GM12878 (cell line): ENCODE measurements at regions not wholly inside any gene's neighbourhood (a gene's known extent, or its start where the extent isn't known, plus 50 kb on each side); places are given as distances from the start of the nearest gene placed in this dataset.

Experiments
- ATAC-seq: fragments of 200-7000 bp; cut with Tn5 transposase; 3 replicates; pipeline ENCODE4 v1.9.1; 2020; ENCODE audit warnings: mild to moderate bottlenecking, moderate library complexity
- BruUV-seq: library from RNA; stranded (reverse); fragments of 400-500 nt; replicated peaks from 2 replicates; lab custom pipeline; 2021; lab: Mats Ljungman, UMichigan
- CTCF ChIA-PET: fragments of 300-600 bp; sonication (Branson Sonifier 250); formaldehyde crosslinking; extraction: SDS; loops from one replicate; lab custom pipeline; 2021; ENCODE audit warnings: inconsistent platforms; lab: Yijun Ruan, JAX
- POLR2A ChIA-PET: fragments of 350-600 bp; formaldehyde crosslinking; extraction: SDS; loops from one replicate; lab custom pipeline; 2021; ENCODE audit warnings: inconsistent platforms; lab: Charles Lee
- RAD21 ChIA-PET: fragments of 300-600 bp; sonication (Branson Sonifier 250); formaldehyde crosslinking; loops from one replicate; lab custom pipeline; 2023; ENCODE audit warnings: antibody characterized with exemption; ENCODE audit not compliant: unreplicated experiment; lab: Charles Lee
- SMC1A ChIA-PET: fragments of 300-600 bp; sonication (Branson Sonifier 250); formaldehyde crosslinking; loops from one replicate; lab custom pipeline; 2023; ENCODE audit not compliant: unreplicated experiment, uncharacterized antibody; lab: Charles Lee
- DNase-seq: peaks from one replicate; pipeline ENCODE4 v3.0.0-alpha.2; 2011; ENCODE audit warnings: low read depth, low spot score
- FAIRE-seq: peaks from 3 replicates; lab custom pipeline; 2011; peaks lifted over from hg19 to GRCh38; lab: Jason Lieb, UNC
- H2AFZ ChIP-seq: 2 replicates; pipeline ENCODE4 v1.6.0; 2011; ENCODE audit warnings: low read depth, low read length, control low read depth; ENCODE audit not compliant: control insufficient read depth
- H3K27ac ChIP-seq: 2 replicates; pipeline ENCODE4 v1.5.1; 2011; ENCODE audit warnings: control low read depth; ENCODE audit not compliant: control insufficient read depth, insufficient read depth
- H3K27me3 ChIP-seq, 2 experiments: replicated peaks in 1 of 2; 2 replicates each; pipeline versions ENCODE4 v1.6.0 to v1.6.1; 2011; ENCODE audit warnings: low read length in 1 of 2; ENCODE audit not compliant: control insufficient read depth in 2 of 2, insufficient read depth in 2 of 2
- H3K36me3 ChIP-seq, 2 experiments: 2 replicates each; pipeline ENCODE4 v1.5.1; 2011; ENCODE audit warnings: low read length in 1 of 2; ENCODE audit not compliant: control insufficient read depth in 2 of 2, insufficient read depth in 2 of 2
- H3K4me1 ChIP-seq: 2 replicates; pipeline ENCODE4 v1.6.1; 2011; ENCODE audit warnings: mild to moderate bottlenecking, low read length, moderate library complexity, mixed read lengths; ENCODE audit not compliant: control insufficient read depth, insufficient read depth
- H3K4me2 ChIP-seq: 2 replicates; pipeline ENCODE4 v1.6.0; 2011; ENCODE audit warnings: control low read depth; ENCODE audit not compliant: control insufficient read depth, insufficient read depth
- H3K4me3 ChIP-seq: fragments of 200-600 bp; sonication (generic); 2 replicates; pipeline ENCODE4 v1.5.1; 2016
- H3K79me2 ChIP-seq: 2 replicates; pipeline ENCODE4 v1.6.0; 2011; ENCODE audit warnings: low read length; ENCODE audit not compliant: control insufficient read depth, insufficient read depth
- H3K9ac ChIP-seq: 2 replicates; pipeline ENCODE4 v1.8.0; 2011; ENCODE audit warnings: low read length, control low read depth, mixed read lengths; ENCODE audit not compliant: control insufficient read depth, insufficient read depth
- H3K9me3 ChIP-seq: replicated peaks from 3 replicates; pipeline ENCODE4 v1.5.1; 2011; ENCODE audit warnings: mild to moderate bottlenecking, low read length; ENCODE audit not compliant: control insufficient read depth, insufficient read depth
- H4K20me1 ChIP-seq: 2 replicates; pipeline ENCODE4 v1.6.0; 2011; ENCODE audit not compliant: control insufficient read depth, insufficient read depth
- HCFC1 ChIP-seq: fragments of 150-350 bp; IDR thresholded peaks from 2 replicates; pipeline ENCODE4 v1.6.1; 2014; ENCODE audit warnings: low read length
- JUNB ChIP-seq: IDR thresholded peaks from 2 replicates; pipeline ENCODE4 v1.6.1; 2016; ENCODE audit warnings: antibody characterized with exemption, mild to moderate bottlenecking
- TAF1 ChIP-seq: IDR thresholded peaks from 2 replicates; pipeline ENCODE4 v1.6.1; 2011; ENCODE audit warnings: mild to moderate bottlenecking, low read depth, low read length, borderline replicate concordance
- ZBTB11 ChIP-seq: fragments of 450-650 bp; formaldehyde crosslinking; IDR thresholded peaks from 2 replicates; pipeline ENCODE4 v1.5.0; 2022; ENCODE audit warnings: mild to moderate bottlenecking, missing genetic modification characterization
- ZBTB33 ChIP-seq: fragments of 450-650 bp; IDR thresholded peaks from 2 replicates; pipeline ENCODE4 v1.6.1; 2017; ENCODE audit warnings: mild to moderate bottlenecking
- WGBS: methylation state at CpG from one replicate; pipeline ENCODE4 v1.1.6; 2016; ENCODE audit warnings: low lambda C conversion rate; ENCODE audit not compliant: insufficient replicate concordance, insufficient coverage; ENCODE audit errors: missing lambda C conversion rate; 5-methylcytosine and 5-hydroxymethylcytosine counted together
- in situ Hi-C: fragments of 300-500 bp; cut with MboI; formaldehyde crosslinking; loops from 9 replicates; pipeline ENCODE4 v1.14.3; 2018; ENCODE audit warnings: mixed read lengths
- intact Hi-C: fragments of 100-400 bp; cut with micrococcal nuclease; formaldehyde crosslinking; loops from one replicate; pipeline ENCODE4 v1.14.2; 2022; ENCODE audit not compliant: unreplicated experiment

GRCh38 chr3:181635141-181635540 is 76.6 kb upstream of the SOX2 start (continued):
- no peak for TF ChIP-seq ZBTB11 (CRISPR knock-in tag)

- FAIRE-seq (no peak), DNase-seq (no peak), ATAC-seq (no peak)
- in situ Hi-C loops, result no loop called here
- Histone ChIP-seq H3K9ac (no peak overlapping the region), H3K36me3 (no peaks in the 10 kb centered on the region), H4K20me1 (no peaks in the 10 kb centered on the region), H2AFZ (no peak overlapping the region), H3K9me3 (no peaks in the 10 kb centered on the region), H3K4me2 (no peak overlapping the region), H3K27ac (no peak overlapping the region), H3K4me3 (no peak overlapping the region), H3K4me1 (no peaks in the 10 kb centered on the region), H3K27me3 (no peaks in the 10 kb centered on the region), H3K79me2 (no peaks in the 10 kb centered on the region)
- WGBS, result 61% methylated on average over 7 of the region's 7 CpGs
- intact Hi-C loops, result no loop called here
- SMC1A ChIA-PET, result interaction anchor here (0.6 kb wide), 1 partner anchor 508 kb away, joined by 4 read pairs; no protein-coding TSS in a partner anchor
- RAD21 ChIA-PET, result no interaction called here
- POLR2A ChIA-PET, result no interaction called here
- TF ChIP-seq JUNB, result no peak
- no peak for TF ChIP-seq HCFC1
- TF ChIP-seq ZBTB11 (CRISPR knock-in tag), result no peak
- TF ChIP-seq ZBTB33, result no peak
- no peak for TF ChIP-seq TAF1
- CTCF ChIA-PET, result no interaction called here
- no TSS peak for BruUV-seq
These were observed 78.2 kb upstream of the SOX2 start for GRCh38 chr3:181633556-181633955.
